Ovary (tissue), 3 donors: ENCODE measurements at regions not wholly inside any gene's neighbourhood (a gene's known extent, or its start where the extent isn't known, plus 50 kb on each side); places are given as distances from the start of the nearest gene placed in this dataset.

Experiments used
- POLR2A ChIP-seq: fragments of 450-650 bp; IDR thresholded peaks from one replicate; pipeline ENCODE4 v1.6.1; 2017; ENCODE audit warnings: antibody characterized with exemption, mild to moderate bottlenecking, moderate library complexity
- TF ChIP-seq, protein P1 (sequence below), 3 donors: fragments of 450-650 bp in 2 of 3; fragments of 200-600 bp in 1 of 3; IDR thresholded peaks; one replicate each; pipeline versions ENCODE4 v1.5.1 to v1.8.0; 2016 to 2022; ENCODE audit warnings: antibody characterized with exemption in 3 of 3, mild to moderate bottlenecking in 1 of 3
- donor health status: DM: no; HTN: no; CAD: no.

DNA sequence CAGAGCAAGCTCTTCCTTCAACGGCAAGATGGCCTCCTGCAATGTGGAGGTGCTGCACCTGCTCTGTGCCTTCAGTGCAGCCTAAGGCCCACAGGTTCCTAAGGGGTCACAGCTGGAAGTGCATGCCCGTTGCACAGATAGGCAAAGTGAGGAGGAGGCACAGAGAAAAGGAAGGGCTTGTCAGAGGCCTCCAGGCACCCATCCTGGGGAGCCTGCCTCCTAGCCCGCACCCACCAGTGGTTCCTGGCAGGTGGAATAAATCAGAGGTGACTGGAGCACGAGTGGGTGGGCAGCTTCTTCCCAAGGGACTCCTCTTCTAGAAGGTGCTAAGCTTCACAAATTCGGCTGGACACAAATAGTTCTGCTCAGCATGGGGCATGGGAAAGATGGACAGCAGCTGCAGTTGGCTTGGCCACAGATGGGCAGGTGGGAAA lies 52.8 kb upstream of the STXBP1 start:
- TF ChIP-seq, protein P1, sequence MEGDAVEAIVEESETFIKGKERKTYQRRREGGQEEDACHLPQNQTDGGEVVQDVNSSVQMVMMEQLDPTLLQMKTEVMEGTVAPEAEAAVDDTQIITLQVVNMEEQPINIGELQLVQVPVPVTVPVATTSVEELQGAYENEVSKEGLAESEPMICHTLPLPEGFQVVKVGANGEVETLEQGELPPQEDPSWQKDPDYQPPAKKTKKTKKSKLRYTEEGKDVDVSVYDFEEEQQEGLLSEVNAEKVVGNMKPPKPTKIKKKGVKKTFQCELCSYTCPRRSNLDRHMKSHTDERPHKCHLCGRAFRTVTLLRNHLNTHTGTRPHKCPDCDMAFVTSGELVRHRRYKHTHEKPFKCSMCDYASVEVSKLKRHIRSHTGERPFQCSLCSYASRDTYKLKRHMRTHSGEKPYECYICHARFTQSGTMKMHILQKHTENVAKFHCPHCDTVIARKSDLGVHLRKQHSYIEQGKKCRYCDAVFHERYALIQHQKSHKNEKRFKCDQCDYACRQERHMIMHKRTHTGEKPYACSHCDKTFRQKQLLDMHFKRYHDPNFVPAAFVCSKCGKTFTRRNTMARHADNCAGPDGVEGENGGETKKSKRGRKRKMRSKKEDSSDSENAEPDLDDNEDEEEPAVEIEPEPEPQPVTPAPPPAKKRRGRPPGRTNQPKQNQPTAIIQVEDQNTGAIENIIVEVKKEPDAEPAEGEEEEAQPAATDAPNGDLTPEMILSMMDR (IDR thresholded peaks at IDR 0.05), result no peak
- TF ChIP-seq POLR2A, result no peak
